ENCODE measurements at regions not wholly inside any gene's neighbourhood (a gene's known extent, or its start where the extent isn't known, plus 50 kb on each side); places are given as distances from the start of the nearest gene placed in this dataset.
"Not testable (repeated sequence)": the region's sequence is repeated elsewhere in the genome, so short reads cannot be mapped to it uniquely, and the experiment has no call there.

- H3K27me3 ChIP-seq (replicated peaks): no peaks in the 10 kb centered on the region
- no peak for TF ChIP-seq CTCF (IDR thresholded peaks at IDR 0.05; ENCODE audit: low read depth, low read length, missing control alignments)
- H3K4me3 ChIP-seq (ENCODE audit: low read depth, low read length): no peak overlapping the region
- in situ Hi-C loops (cut with HindIII; ENCODE audit: low pct_ligation_motif_present, low sequenced_read_pairs): no loop called here
- no peak for DNase-seq
- no peaks in the 10 kb centered on the region for H3K36me3 ChIP-seq (replicated peaks)
- no peak overlapping the region for H3K27ac ChIP-seq
Measured at GRCh38 chr11:98358551-98358950, 662.2 kb upstream of the CNTN5 start.

- TF ChIP-seq CTCF (IDR thresholded peaks at IDR 0.05; ENCODE audit: low read depth, low read length, missing control alignments): no peak
- in situ Hi-C loops (cut with HindIII; ENCODE audit: low pct_ligation_motif_present, low sequenced_read_pairs): no loop called here
Measured at GRCh38 chr11:98365190-98365589, 655.6 kb upstream of the CNTN5 start.

GRCh38 chr11:98365941-98366340 lies 654.8 kb upstream of the CNTN5 start:
- Histone ChIP-seq H3K27ac (no peak overlapping the region), H3K27me3 (replicated peaks) (no peaks in the 10 kb centered on the region), H3K36me3 (replicated peaks) (no peaks in the 10 kb centered on the region), H3K4me3 (ENCODE audit: low read depth, low read length) (no peak overlapping the region)
- no peak for DNase-seq
- in situ Hi-C loops (cut with HindIII; ENCODE audit: low pct_ligation_motif_present, low sequenced_read_pairs): no loop called here
- TF ChIP-seq CTCF (IDR thresholded peaks at IDR 0.05; ENCODE audit: low read depth, low read length, missing control alignments): no peak

More at GRCh38 chr11:98365190-98365589, 655.6 kb upstream of the CNTN5 start:
- Histone ChIP-seq H3K36me3 (replicated peaks) (no peaks in the 10 kb centered on the region), H3K27ac (no peak overlapping the region), H3K4me3 (ENCODE audit: low read depth, low read length) (no peak overlapping the region), H3K27me3 (replicated peaks) (no peaks in the 10 kb centered on the region)
- DNase-seq: no peak

- Histone ChIP-seq H3K27ac (no peak overlapping the region), H3K4me3 (ENCODE audit: low read depth, low read length) (no peak overlapping the region), H3K36me3 (replicated peaks) (no peaks in the 10 kb centered on the region), H3K27me3 (replicated peaks) (no peaks in the 10 kb centered on the region)
- in situ Hi-C loops (cut with HindIII; ENCODE audit: low pct_ligation_motif_present, low sequenced_read_pairs): no loop called here
- no peak for DNase-seq
- no peak for TF ChIP-seq CTCF (IDR thresholded peaks at IDR 0.05; ENCODE audit: low read depth, low read length, missing control alignments)
Measured at GRCh38 chr11:98390391-98390790, 630.4 kb upstream of the CNTN5 start.

- H3K4me3 ChIP-seq (ENCODE audit: low read depth, low read length); H3K36me3 ChIP-seq (replicated peaks); DNase-seq; in situ Hi-C loops (cut with HindIII; ENCODE audit: low pct_ligation_motif_present, low sequenced_read_pairs); H3K27me3 ChIP-seq (replicated peaks); H3K27ac ChIP-seq: not testable (repeated sequence)
Measured at GRCh38 chr11:98394500-98394899, 626.2 kb upstream of the CNTN5 start.

- no peak overlapping the region for H3K27ac ChIP-seq
- no peaks in the 10 kb centered on the region for H3K27me3 ChIP-seq (replicated peaks)
- in situ Hi-C loops (cut with HindIII; ENCODE audit: low pct_ligation_motif_present, low sequenced_read_pairs): no loop called here
- H3K4me3 ChIP-seq (ENCODE audit: low read depth, low read length): no peak overlapping the region
- TF ChIP-seq CTCF (IDR thresholded peaks at IDR 0.05; ENCODE audit: low read depth, low read length, missing control alignments): no peak
- no peak for DNase-seq
- no peaks in the 10 kb centered on the region for H3K36me3 ChIP-seq (replicated peaks)
Measured at GRCh38 chr11:98398508-98398907, 622.2 kb upstream of the CNTN5 start.

Measured in brain microvascular endothelial cell (primary cell).